SK-N-SH treated with all-trans-retinoic acid at 6 μM for 48 hours (cell line): ENCODE measurements at regions not wholly inside any gene's neighbourhood (a gene's known extent, or its start where the extent isn't known, plus 50 kb on each side); places are given as distances from the start of the nearest gene placed in this dataset.
"Not testable (repeated sequence)": the region's sequence is repeated elsewhere in the genome, so short reads cannot be mapped to it uniquely, and the experiment has no call there.

Experiments
- ATAC-seq: fragments of 200-7000 bp; cut with Tn5 transposase; 3 replicates; pipeline ENCODE4 v1.9.1; 2020; ENCODE audit warnings: mild to moderate bottlenecking, moderate library complexity
- BACH2 ChIP-seq: fragments of 250-450 bp; sonication (Bioruptor Pico); IDR thresholded peaks from 2 replicates; pipeline ENCODE4 v1.9.0; 2021; ENCODE audit warnings: mild to moderate bottlenecking, borderline replicate concordance
- CREB5 ChIP-seq: fragments of 250-450 bp; sonication (Bioruptor Pico); IDR thresholded peaks from 2 replicates; pipeline ENCODE4 v1.5.1; 2020; ENCODE audit warnings: low read depth, mild to moderate bottlenecking, moderate library complexity
- CSRNP3 ChIP-seq: fragments of 250-450 bp; sonication (Bioruptor Pico); IDR thresholded peaks from 2 replicates; pipeline ENCODE4 v1.5.1; 2021; ENCODE audit warnings: mild to moderate bottlenecking, moderate library complexity
- ESRRG ChIP-seq: fragments of 250-450 bp; sonication (Bioruptor Pico); IDR thresholded peaks from 2 replicates; pipeline ENCODE4 v1.6.1; 2021; ENCODE audit warnings: mild to moderate bottlenecking
- GLIS3 ChIP-seq: fragments of 250-450 bp; sonication (Bioruptor Pico); IDR thresholded peaks from 2 replicates; pipeline ENCODE4 v1.5.0; 2020; ENCODE audit warnings: mild to moderate bottlenecking, moderate library complexity
- ISL1 ChIP-seq: fragments of 250-450 bp; sonication (Bioruptor Pico); IDR thresholded peaks from 2 replicates; pipeline ENCODE4 v2.1.2; 2022; ENCODE audit warnings: mild to moderate bottlenecking, moderate library complexity
- OSR1 ChIP-seq: fragments of 250-450 bp; sonication (Bioruptor Pico); IDR thresholded peaks from 2 replicates; pipeline ENCODE4 v1.8.0; 2022; ENCODE audit warnings: moderate library complexity, mild to moderate bottlenecking, inconsistent platforms
- PATZ1 ChIP-seq: fragments of 250-450 bp; sonication (Bioruptor Pico); IDR thresholded peaks from 2 replicates; pipeline ENCODE4 v1.8.0; 2020; ENCODE audit warnings: mild to moderate bottlenecking, moderate library complexity, borderline replicate concordance
- POU6F1 ChIP-seq: fragments of 250-450 bp; sonication (Bioruptor Pico); IDR thresholded peaks from 2 replicates; pipeline ENCODE4 v1.8.0; 2021; ENCODE audit warnings: low read depth, mild to moderate bottlenecking, moderate library complexity, borderline replicate concordance
- PPARA ChIP-seq: fragments of 250-450 bp; sonication (Bioruptor Pico); IDR thresholded peaks from 2 replicates; pipeline ENCODE4 v1.5.0; 2020; ENCODE audit warnings: mild to moderate bottlenecking, borderline replicate concordance
- RARB ChIP-seq: fragments of 250-450 bp; sonication (Bioruptor Pico); IDR thresholded peaks from 2 replicates; pipeline ENCODE4 v1.8.0; 2021; ENCODE audit warnings: mild to moderate bottlenecking, moderate library complexity
- SNAI2 ChIP-seq: fragments of 250-450 bp; sonication (Bioruptor Pico); IDR thresholded peaks from 2 replicates; pipeline ENCODE4 v1.5.0; 2020; ENCODE audit warnings: mild to moderate bottlenecking, moderate library complexity
- TCF4 ChIP-seq: fragments of 250-450 bp; sonication (Bioruptor Pico); IDR thresholded peaks from 2 replicates; pipeline ENCODE4 v1.8.0; 2021; ENCODE audit warnings: mild to moderate bottlenecking, moderate library complexity, borderline replicate concordance
- TOX ChIP-seq: fragments of 250-450 bp; sonication (Bioruptor Pico); IDR thresholded peaks from 2 replicates; pipeline ENCODE4 v1.8.0; 2021; ENCODE audit warnings: mild to moderate bottlenecking, moderate library complexity, borderline replicate concordance
- TSHZ2 ChIP-seq: fragments of 250-450 bp; sonication (Bioruptor Pico); IDR thresholded peaks from 2 replicates; pipeline ENCODE4 v1.5.0; 2020; ENCODE audit warnings: mild to moderate bottlenecking, moderate library complexity
- ZC3H10 ChIP-seq: fragments of 250-450 bp; sonication (Bioruptor Pico); IDR thresholded peaks from 2 replicates; pipeline ENCODE4 v1.5.1; 2021; ENCODE audit warnings: mild to moderate bottlenecking, moderate library complexity
- ZFP3 ChIP-seq: fragments of 250-450 bp; sonication (Bioruptor Pico); IDR thresholded peaks from 2 replicates; pipeline ENCODE4 v1.5.0; 2020; ENCODE audit warnings: mild to moderate bottlenecking, moderate library complexity
- ZFP30 ChIP-seq: fragments of 450-650 bp; formaldehyde crosslinking; IDR thresholded peaks from 2 replicates; pipeline ENCODE4 v1.5.0; 2022; ENCODE audit warnings: mild to moderate bottlenecking, moderate library complexity
- ZNF565 ChIP-seq: fragments of 450-650 bp; formaldehyde crosslinking; conservative IDR thresholded peaks from 2 replicates; pipeline ENCODE4 v1.5.0; 2020; ENCODE audit warnings: low read depth, mild to moderate bottlenecking, moderate library complexity
- ZNF70 ChIP-seq: fragments of 450-650 bp; formaldehyde crosslinking; IDR thresholded peaks from 2 replicates; pipeline ENCODE4 v1.5.0; 2020; ENCODE audit warnings: mild to moderate bottlenecking, moderate library complexity
- ZNF8 ChIP-seq: fragments of 450-650 bp; formaldehyde crosslinking; IDR thresholded peaks from 2 replicates; pipeline ENCODE4 v1.5.0; 2020; ENCODE audit warnings: mild to moderate bottlenecking, moderate library complexity

- no peak for ATAC-seq
- no peak for TF ChIP-seq PATZ1
- TF ChIP-seq CREB5 (CRISPR knock-in tag) = no peak
- no peak for TF ChIP-seq ZFP30
- no peak for TF ChIP-seq TCF4 (CRISPR knock-in tag)
- TF ChIP-seq ZNF8 (CRISPR knock-in tag) = no peak
- TF ChIP-seq ZNF565 (CRISPR knock-in tag) = no peak
- no peak for TF ChIP-seq ESRRG
- TF ChIP-seq, all 23 proteins: peak for 0
Measured at GRCh38 chr10:62978482-62978881, 154.6 kb upstream of the NRBF2 start.

GRCh38 chr10:62974795-62975194 lies 158.3 kb upstream of the NRBF2 start:
- not testable (repeated sequence) for ATAC-seq

GRCh38 chr10:62972103-62972502 lies 155.9 kb upstream of the EGR2 start:
- no peak for ATAC-seq
- TF ChIP-seq ISL1 (CRISPR knock-in tag) (no peak), ZFP30 (no peak), ESRRG (no peak)
- TF ChIP-seq, all 23 proteins: peak for 0

- TF ChIP-seq BACH2 (CRISPR knock-in tag) = no peak
- no peak for TF ChIP-seq ZNF70
- no peak for ATAC-seq
Measured at GRCh38 chr10:62964026-62964425, 147.9 kb upstream of the EGR2 start.

- TF ChIP-seq RARB (CRISPR knock-in tag) (no peak), ZC3H10 (CRISPR knock-in tag) (no peak), OSR1 (no peak), POU6F1 (CRISPR knock-in tag) (no peak), CSRNP3 (CRISPR knock-in tag) (no peak)
- no peak for ATAC-seq
Measured at GRCh38 chr10:62961951-62962523, 145.9 kb upstream of the EGR2 start.

GRCh38 chr10:62960416-62960815 lies 144.2 kb upstream of the EGR2 start:
- ATAC-seq = no peak
- no peak for TF ChIP-seq TOX
- no peak for TF ChIP-seq BACH2 (CRISPR knock-in tag)
- no peak for TF ChIP-seq ZFP30
- TF ChIP-seq ZNF70 = no peak
- TF ChIP-seq SNAI2 (CRISPR knock-in tag) = no peak
- no peak for TF ChIP-seq ESRRG
- no peak for TF ChIP-seq GLIS3 (CRISPR knock-in tag)
- no peak for TF ChIP-seq TSHZ2
- TF ChIP-seq PPARA (CRISPR knock-in tag) = no peak
- no peak for TF ChIP-seq RARB (CRISPR knock-in tag)
- no peak for TF ChIP-seq ZFP3 (CRISPR knock-in tag)
- TF ChIP-seq TCF4 (CRISPR knock-in tag) = no peak
- no peak for TF ChIP-seq ZNF565 (CRISPR knock-in tag)
- TF ChIP-seq PATZ1 = no peak
